ENCODE measurements at regions not wholly inside any gene's neighbourhood (a gene's known extent, or its start where the extent isn't known, plus 50 kb on each side); places are given as distances from the start of the nearest gene placed in this dataset.

DNA sequence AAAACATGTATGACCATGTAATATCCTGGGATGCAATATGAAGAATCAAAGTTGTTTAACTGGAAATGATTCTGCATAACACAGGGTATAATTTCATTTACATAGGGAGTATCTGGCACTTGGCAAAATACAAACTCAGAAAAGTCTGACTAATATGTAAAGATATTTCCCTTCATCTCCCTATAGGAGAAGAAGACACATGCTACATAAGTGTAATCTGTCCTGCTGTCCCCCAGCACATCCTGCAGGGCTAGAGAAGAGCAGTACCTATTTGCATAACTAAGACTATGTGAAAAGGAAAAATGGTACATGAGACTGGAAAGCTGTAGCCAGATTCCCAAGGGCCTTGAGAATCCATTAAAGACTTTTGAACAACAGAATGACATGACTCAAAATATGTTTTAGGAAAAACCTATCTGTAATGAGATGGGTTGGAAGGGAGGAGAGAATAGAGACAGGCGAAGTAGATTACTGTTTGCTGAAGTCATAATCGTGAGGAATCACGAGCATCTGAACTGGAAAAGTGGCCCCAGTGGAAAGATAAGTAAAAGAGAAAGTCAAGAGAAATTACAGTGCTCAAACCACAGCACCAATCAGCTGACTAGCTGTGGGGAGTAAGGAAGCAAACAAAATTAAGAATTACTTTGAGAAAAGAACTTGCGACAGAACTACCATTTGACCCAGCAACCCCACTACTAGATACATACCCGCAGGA, 155.1 kb upstream of the HMGA2 start:
- TF ChIP-seq, protein P1, sequence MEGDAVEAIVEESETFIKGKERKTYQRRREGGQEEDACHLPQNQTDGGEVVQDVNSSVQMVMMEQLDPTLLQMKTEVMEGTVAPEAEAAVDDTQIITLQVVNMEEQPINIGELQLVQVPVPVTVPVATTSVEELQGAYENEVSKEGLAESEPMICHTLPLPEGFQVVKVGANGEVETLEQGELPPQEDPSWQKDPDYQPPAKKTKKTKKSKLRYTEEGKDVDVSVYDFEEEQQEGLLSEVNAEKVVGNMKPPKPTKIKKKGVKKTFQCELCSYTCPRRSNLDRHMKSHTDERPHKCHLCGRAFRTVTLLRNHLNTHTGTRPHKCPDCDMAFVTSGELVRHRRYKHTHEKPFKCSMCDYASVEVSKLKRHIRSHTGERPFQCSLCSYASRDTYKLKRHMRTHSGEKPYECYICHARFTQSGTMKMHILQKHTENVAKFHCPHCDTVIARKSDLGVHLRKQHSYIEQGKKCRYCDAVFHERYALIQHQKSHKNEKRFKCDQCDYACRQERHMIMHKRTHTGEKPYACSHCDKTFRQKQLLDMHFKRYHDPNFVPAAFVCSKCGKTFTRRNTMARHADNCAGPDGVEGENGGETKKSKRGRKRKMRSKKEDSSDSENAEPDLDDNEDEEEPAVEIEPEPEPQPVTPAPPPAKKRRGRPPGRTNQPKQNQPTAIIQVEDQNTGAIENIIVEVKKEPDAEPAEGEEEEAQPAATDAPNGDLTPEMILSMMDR (IDR thresholded peaks at IDR 0.05; ENCODE audit: insufficient read depth, low read depth, low read length), result no peak
- no peak for TF ChIP-seq EZH2 (IDR thresholded peaks at IDR 0.05; ENCODE audit: insufficient read depth, low read length)

Measured in astrocyte (in vitro differentiated cells and primary cell).